Suppressor macrophage (primary cell): ENCODE measurements at regions not wholly inside any gene's neighbourhood (a gene's known extent, or its start where the extent isn't known, plus 50 kb on each side); places are given as distances from the start of the nearest gene placed in this dataset.
"Not testable (repeated sequence)": the region's sequence is repeated elsewhere in the genome, so short reads cannot be mapped to it uniquely, and the experiment has no call there.

ENCODE experiments used
- DNase-seq, 4 experiments: peaks; one replicate each; pipeline ENCODE4 v3.0.0-alpha.2; 2020 to 2022

GRCh38 chr15:22241451-22241850, 161.1 kb downstream of the OR4M2 start:
- no peak for DNase-seq

GRCh38 chr15:22242311-22242710, 162.0 kb downstream of the OR4M2 start:
- DNase-seq, result not testable (repeated sequence)

- DNase-seq, result no peak
Observed at GRCh38 chr15:22243440-22244130, 163.3 kb downstream of the OR4M2 start.

- DNase-seq, result not testable (repeated sequence)
Observed at GRCh38 chr15:22249511-22249910, 169.2 kb downstream of the OR4M2 start.

GRCh38 chr15:22250501-22251290, 170.4 kb downstream of the OR4M2 start:
- DNase-seq, result peak in 1 of 4 experiments; percentile 35

GRCh38 chr15:22251422-22251821, 171.1 kb downstream of the OR4M2 start:
- no peak for DNase-seq

- DNase-seq, result not testable (repeated sequence)
Observed at GRCh38 chr15:22252047-22252446, 171.7 kb downstream of the OR4M2 start.

GRCh38 chr15:22252521-22252920, 172.2 kb downstream of the OR4M2 start:
- not testable (repeated sequence) for DNase-seq

- DNase-seq, result not testable (repeated sequence)
Observed at GRCh38 chr15:22253002-22253675, 172.8 kb downstream of the OR4M2 start.

GRCh38 chr15:22253676-22254408, 173.5 kb downstream of the OR4M2 start:
- DNase-seq, result peak in 3 of 4 experiments; percentile 32 to 47 (median 41)

GRCh38 chr15:22254409-22255045, 174.2 kb downstream of the OR4M2 start:
- peak in 1 of 4 experiments; percentile 31 for DNase-seq

GRCh38 chr15:22255606-22256005, 175.3 kb downstream of the OR4M2 start:
- not testable (repeated sequence) for DNase-seq

- not testable (repeated sequence) for DNase-seq
Observed at GRCh38 chr15:22256389-22257046, 176.2 kb downstream of the OR4M2 start.

- DNase-seq, result no peak
Observed at GRCh38 chr15:22257047-22258008, 177.0 kb downstream of the OR4M2 start.

- DNase-seq, result no peak
Observed at GRCh38 chr15:22258009-22258397, 177.7 kb downstream of the OR4M2 start.

GRCh38 chr15:22258398-22259150, 178.2 kb downstream of the OR4M2 start:
- no peak for DNase-seq

- not testable (repeated sequence) for DNase-seq
Observed at GRCh38 chr15:22259151-22259750, 178.9 kb downstream of the OR4M2 start.

- no peak for DNase-seq
Observed at GRCh38 chr15:22259881-22260421, 179.6 kb downstream of the OR4M2 start.

- DNase-seq, result peak; percentile 92 to 97 (median 96)
Observed at GRCh38 chr15:22262613-22263020, 182.3 kb downstream of the OR4M2 start.
